HG03558 (cell line): ENCODE measurements at regions not wholly inside any gene's neighbourhood (a gene's known extent, or its start where the extent isn't known, plus 50 kb on each side); places are given as distances from the start of the nearest gene placed in this dataset.
"Not testable (repeated sequence)": the region's sequence is repeated elsewhere in the genome, so short reads cannot be mapped to it uniquely, and the experiment has no call there.

Source experiments
- ATAC-seq: cut with Tn5 transposase; IDR thresholded peaks from one replicate; pipeline ENCODE4 v1.9.1; 2021; ENCODE audit warnings: moderate number of reproducible peaks; ENCODE audit not compliant: unreplicated experiment; ENCODE audit errors: extremely low read depth

DNA sequence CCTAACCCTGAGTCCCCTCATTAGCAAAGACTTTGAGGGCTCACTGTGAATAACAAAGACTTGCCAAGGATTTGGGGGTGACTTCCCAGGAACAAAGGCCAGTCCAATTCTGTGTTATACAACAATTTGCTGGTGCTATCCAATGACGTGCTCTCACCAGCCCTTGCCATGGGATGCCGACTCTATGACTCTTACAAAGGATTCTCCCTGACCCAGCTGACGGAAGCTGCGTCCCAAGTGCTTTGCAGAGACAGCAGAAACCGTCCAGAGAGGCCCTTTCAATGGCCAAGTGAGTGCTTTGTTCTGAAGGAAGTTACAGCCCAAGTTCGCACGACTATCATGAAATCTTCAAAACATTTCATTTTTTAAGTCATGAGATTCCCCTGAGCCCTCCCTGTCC lies 345.3 kb upstream of the TNRC6C start:
- ATAC-seq, result no peak

DNA sequence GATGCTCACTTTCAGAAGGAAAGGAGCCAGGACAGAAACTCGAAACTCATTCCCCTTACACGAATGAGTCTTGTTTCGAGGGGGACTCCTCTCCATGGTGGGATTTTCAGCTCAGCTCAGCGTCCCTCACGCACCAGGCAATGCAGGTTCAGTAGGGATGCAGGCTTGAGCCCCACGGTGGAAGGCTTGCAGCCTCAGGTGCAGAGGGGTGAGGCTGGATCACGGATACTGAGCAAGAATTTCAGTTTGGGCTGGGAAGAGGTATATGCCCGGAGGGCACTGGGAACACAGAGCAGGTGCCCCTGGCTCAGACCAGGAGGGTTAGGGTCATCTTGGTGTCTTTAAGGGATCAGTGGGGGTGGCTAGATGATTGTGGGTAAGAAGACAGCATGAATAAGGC lies 344.9 kb upstream of the TNRC6C start:
- ATAC-seq, result no peak

DNA sequence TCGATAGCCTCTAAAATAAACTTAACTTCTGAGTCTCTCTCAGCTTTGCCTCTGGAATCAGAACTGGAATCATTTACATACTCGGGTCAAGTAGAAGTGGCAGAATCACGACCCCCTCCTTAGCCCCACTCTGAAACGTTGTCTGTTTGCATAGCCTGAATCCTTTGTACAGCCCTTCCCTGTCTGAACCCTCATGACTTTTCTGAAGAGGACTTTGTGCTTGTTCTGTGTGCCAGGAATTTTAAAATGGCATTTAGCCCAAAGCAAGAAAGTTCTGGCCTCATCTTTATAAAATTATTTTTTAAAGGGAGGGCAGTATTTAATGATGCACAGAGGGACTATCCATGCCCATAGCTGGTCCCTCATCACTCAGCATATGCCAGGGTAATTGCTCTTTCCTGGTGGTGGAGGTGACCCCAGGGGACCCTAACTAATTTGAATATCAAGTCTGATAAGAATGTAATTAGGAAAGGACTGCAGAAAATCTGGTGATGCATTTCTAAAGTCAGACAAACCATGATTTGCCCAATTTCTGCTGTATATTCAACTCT lies 342.7 kb upstream of the TNRC6C start:
- ATAC-seq, result no peak

DNA sequence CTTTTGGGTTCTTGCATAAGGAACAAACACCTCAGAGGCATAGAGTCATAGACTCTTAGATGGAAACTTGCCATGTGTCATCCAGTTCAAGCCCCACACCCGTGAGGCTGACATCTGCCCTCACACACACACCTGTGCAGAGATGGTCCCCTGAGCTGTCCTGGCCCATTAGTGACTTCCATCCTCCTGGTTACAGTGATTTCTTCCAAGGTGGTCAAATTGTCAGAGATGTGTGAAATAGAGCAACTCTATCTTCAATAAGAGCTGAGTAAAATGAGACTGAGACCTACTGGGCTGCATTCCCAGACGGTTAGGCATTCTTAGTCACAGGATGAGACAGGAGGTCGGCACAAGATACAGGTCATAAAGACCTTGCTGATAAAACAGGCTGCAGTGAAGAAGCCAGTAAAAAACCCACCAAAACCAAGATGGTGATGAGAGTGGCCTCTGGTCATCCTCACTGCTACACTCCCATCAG lies 342.2 kb upstream of the TNRC6C start:
- ATAC-seq, result no peak

DNA sequence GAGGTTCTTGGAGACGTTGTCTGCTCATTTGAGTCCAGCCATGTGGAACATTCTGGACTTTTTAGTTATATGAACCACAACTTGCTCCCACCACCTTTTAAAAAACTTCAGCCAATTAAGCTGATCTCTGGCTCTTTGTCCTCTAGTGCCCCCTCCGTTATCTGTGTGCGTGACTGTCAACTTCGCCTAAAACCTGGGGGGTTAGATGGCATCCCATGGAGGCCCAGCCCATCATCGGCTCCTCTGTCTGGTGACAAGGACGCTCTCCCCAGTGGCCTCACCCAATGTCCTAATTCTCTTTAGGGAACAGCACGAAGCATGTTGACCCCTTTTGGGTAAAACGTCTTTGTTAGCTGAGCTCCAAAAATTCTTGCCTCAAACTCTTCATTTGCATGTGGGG lies 341.0 kb upstream of the TNRC6C start:
- no peak for ATAC-seq

DNA sequence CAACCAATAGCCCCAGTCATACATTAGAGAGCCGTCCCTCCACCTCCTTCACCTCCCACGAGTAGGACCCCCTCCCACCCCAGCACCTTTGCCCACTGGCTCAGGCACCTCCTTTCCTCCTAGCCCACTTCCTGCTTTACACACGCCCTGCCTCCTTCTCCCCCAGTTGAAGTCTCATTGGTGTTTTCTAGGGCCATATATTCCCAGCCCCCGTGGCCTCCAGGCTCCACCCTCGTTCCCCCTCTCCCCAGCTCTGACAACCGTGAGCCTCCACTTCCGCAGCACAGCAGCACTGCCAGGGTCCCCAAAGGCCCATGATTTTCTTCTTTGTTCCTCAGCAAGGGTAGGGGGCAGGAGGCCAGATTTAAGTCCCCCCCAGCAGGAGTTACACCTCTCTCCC lies 340.3 kb upstream of the TNRC6C start:
- ATAC-seq, result no peak

DNA sequence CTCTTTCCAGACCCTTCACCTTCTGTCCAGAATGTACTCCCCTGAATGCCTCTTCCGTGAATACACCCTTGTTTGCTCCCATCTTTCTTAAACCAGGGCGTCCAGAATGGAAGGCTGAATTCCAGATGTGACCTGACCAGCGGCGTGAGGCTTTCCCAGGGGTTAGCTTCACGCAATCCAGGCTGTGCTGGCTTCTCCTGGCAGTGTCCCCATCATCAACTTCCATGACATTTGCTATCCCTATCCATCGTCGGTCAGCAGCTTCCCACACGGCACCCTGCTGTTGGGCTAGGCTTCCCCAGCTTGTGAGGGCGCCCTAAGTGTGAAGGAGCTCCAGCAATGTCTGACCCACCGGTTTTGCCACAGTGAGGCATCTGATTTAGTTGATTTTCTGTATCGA lies 339.8 kb upstream of the TNRC6C start:
- no peak for ATAC-seq

DNA sequence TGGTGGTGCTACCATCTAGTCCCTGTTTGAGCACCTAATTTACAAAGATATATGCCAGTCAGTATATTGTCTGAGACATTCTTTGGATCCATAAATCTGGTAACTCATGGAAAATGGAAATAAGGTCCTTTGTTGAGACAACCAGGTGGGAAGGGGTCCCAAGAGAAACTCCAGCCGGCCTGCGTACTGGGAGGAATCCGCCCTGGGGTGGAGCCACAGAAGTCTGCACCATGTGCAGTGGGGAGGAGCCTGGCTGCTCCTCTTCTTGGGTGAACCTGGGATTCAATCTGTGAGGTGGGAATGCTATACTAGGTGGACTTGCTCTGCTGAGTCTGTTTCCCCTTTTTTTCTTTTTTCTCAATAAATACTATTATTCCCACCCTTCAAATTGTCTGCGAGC lies 339.2 kb upstream of the TNRC6C start:
- ATAC-seq, result no peak

DNA sequence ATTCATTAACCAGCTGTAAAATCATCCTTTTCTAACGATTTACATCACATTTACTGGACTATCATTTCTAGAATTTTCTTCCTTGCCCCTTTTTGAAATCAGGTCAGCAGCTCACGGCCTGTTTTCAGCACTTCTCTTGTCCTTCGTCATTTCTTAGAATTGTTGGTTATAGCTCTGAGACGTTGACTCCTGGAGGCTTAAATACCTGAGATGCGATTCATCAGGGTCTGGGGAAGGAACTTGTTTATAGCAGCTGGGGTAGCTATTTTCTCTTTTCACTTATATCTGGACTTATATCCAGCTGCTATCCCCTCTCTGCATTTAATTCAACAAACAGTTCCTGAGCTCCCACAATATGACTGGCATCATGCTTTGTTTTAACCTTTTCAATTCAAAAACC lies 338.7 kb upstream of the TNRC6C start:
- ATAC-seq, result no peak

DNA sequence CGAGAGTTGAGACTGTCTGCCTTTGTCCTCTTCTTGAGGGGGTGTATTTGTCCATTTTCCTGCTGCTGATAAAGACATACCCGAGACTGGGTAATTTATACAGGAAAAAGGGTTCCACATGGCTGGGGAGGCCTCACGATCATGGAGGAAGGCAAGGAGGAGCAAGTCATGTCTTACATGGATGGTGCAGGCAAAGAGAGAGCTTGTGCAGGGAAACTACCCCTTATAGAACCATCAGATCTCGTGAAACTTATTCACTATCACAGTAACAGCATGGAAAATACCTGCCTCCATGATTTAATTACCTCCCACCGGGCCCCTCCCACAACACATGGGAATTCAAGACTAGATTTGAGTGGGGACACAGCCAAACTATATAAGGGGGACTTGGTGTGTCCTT lies 338.2 kb upstream of the TNRC6C start:
- ATAC-seq, result no peak

DNA sequence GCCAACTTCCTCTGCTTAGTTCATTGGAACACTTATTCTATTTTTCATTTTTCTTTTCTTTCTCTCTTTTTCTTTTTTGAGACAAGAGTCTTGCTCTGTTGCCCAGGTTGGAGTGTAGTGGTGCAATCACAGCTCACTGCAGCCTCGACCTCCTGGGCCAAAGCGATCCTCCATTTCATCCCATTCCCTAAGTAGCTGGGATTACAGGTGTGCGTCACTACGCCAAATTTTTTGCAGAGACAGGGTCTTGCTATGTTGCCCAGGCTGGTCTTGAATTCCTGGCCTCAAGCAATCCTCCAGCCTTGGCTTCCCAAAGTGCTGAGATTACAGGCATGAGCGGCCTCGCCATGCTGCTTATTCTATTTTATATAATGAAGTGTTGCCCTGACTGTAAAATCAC lies 336.4 kb upstream of the TNRC6C start:
- ATAC-seq, result not testable (repeated sequence)

DNA sequence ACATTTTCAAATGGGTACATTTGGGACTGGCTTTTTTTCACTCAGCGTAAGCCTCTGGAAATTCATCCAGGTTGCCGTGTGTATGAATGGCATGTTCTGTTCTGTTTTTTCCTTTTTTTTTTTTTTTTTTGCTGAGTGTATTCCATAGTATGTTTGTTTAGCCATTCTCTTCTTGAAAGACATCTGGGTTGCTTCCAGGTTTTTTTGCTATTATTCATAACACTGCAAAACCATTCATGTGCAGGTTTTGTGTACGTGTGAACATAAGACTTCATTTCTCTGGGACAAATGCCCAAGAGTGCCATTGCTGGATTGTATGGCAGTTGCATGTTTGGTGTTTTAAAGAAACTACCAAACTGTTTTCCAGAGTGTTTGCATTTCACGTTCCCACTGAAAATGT lies 335.9 kb upstream of the TNRC6C start:
- ATAC-seq, result no peak

DNA sequence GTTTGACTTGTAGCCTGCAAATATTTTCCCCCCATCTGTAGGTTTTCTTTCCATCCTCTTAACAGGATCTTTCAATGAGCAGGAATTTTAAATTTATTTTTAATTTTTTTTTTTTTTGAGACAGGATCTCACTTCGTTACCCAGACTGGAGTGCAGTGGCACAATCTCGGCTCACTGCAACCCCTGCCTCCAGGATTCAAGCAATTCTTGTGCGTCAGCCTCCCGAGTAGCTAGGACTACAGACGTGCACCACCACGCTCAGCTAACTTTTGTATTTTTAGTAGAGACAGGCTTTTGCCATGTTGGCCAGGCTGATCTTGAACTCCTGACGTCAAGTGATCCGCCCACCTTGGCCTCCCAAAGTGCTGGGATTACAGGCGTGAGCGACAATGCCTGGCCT lies 335.2 kb upstream of the TNRC6C start:
- ATAC-seq, result not testable (repeated sequence)

DNA sequence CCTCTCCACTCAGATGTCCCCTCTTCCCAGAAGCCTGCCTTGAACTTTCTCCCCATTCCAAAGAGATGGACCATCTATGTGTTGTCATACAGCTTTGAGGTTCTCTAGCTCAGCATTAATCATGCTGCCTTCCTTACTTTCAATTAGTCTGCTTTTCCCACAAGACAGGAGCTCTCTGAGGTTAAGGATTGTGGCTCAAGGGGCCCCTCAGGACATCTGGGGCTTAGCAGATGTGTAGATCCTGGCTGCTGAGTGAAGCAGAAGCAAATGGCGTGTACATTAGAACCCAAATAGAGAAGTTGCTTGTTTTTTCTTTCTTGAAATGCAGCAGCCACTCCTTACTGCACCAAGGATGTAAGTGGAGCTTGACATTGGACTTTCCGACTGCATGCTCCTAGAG lies 330.5 kb upstream of the TNRC6C start:
- ATAC-seq, result no peak

DNA sequence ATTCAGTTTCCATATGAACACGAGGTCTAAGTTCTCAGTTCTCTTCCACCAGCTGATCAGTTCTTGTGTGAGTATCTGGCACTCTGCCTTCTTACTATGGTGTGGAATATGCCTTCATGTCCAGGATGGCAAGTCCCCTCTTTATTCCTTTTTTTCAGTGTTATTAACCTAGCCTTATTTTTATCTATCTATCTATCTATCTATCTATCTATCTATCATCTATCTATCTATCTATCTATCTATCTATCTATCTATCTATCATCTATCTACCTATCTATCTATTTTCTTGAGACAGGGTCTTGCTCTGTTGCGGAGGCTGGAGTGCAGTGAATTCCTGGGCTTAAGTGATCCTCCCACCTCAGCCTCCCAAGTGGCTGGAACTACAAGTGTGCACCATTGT lies 329.2 kb upstream of the TNRC6C start:
- ATAC-seq, result not testable (repeated sequence)

DNA sequence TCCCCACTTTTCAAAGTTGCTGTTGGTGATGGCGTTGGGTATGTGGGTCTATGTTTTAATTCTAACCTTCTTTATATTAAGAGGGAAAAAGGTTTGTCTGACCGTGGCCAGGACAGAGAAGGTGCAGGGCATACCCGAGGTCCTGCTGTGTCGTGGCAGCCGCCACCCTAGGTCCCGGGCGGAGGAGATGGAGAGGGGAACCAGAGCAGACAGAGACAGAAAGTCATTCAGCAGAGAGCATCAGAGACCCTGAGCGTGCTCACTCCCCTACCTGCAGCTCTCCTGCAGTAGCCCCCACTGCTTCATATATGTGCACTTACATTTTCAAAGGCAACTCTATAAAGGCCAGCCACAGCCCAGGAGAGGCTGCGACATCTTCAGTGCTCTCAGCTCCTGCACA lies 327.2 kb upstream of the TNRC6C start:
- ATAC-seq, result no peak

DNA sequence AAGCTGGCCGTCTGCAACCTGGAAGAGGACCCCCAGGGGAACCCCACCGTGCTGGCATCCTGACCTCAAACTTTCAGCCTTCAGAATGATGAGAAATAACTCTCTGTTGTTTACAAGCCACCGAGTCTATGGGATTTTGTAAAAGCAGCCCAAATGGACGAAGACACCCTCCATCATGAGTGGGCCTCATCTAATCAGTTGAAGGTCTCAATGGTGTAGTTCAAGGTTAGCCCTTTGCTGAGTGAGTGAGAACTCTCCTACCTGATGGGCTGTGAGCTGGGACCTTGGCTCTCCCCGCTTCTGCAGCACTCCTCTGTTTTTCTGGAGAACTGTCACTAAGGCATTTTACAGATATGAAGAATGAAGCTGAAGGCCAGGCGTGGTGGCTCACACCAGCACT lies 325.9 kb upstream of the TNRC6C start:
- no peak for ATAC-seq

DNA sequence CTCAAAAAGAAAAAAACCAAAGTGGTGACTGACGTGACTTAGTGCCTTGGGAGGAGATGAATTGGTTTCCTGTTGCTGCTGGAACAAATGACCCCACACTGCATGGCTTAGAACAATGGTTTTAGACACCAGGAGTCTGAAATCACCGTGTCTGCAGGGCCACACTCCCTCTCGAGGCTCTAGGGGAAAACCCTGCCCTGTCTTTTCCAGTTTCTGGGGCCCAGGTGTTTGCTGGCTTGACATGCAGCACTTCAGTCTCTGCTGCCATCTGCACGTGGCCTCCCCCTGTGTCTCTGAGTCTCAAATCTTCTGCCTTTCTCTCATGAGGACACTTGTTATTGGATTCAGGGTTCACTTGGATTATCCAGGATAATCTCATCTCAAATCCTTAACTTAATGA lies 323.8 kb upstream of the TNRC6C start:
- no peak for ATAC-seq

DNA sequence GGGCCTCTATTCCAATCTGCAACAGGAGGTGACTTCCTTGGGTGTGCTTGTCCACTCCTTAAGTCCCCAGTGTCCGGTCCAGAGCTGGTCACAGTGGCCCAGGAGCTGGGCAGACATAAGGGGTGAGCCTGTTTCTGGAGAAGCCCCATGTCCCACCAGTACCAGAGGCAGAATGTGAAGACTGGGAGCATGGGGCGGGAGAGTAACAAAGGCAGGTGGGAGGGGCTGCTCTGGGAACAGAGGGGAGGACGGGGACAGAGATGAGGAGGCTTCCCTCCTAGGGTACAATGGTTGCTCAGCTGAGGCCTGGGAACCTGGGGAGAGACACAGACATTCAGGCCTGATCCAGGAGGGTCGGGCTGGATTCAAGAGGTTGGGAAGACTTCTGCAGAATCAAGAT lies 323.3 kb upstream of the TNRC6C start:
- ATAC-seq, result no peak

DNA sequence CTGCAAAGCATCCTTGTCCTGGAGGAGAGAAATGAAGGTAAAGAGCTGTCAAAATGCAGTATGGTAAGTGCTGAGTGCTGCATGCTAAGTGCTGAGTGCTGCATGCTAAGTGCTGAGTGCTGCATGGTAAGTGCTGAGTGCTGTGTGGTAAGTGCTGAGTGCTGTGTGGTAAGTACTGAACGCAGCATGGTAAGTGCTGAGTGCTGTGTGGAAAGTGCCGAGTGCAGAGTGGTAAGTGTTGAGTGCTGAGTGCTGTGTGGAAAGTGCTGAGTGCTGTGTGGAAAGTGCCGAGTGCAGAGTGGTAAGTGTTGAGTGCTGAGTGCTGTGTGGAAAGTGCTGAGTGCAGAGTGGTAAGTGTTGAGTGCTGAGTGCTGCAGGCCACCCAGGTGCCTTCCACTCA lies 322.7 kb upstream of the TNRC6C start:
- ATAC-seq, result not testable (repeated sequence)

DNA sequence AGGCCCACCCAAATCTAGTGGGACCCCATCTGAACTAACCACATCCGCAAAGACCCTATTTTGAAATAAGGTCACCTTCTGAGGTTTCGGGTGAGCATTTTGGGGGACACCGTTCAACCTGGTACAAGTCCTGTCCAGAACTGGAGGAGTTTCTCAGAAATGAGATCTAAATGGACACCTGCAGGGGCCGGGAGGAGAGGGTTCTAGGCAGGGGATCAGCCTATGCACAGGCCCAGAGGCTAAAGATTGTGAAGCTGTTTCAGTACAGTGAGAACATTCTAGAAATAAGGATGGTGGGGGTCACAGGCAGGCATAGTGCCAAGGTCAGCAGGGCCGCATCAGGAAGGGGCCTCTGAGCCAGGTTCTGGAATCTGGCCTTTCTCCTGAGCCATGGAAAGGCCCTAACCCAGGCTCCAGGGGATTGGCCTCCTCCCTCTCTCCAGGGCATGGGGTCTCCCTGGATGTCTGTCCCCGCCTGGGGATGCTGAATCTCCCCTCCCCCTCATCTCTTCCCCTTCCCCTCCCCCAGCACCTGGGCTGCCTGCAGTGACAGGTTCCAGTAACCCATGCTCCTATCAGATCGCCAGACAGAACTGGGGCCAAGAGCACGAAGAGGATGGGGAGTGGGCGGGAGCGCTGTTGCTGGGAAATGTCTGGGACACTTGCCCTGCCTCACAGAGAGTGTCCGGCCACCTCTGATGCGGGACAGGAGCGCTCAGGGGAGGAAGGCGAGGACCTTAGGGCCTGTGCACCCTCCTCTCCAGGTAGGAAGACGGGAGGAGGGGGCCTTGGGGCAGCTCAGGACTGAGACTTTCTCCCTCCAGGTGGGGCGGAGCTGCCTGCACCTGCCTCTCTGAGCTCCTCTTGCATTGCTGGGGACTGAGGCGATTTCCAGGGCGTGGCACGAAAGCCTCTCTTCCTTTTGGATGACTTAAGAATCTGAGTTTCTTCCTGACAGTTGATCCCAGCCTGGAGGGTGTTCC lies 321.4 kb upstream of the TNRC6C start:
- ATAC-seq, result no peak
